ENCODE measurements at regions not wholly inside any gene's neighbourhood (a gene's known extent, or its start where the extent isn't known, plus 50 kb on each side); places are given as distances from the start of the nearest gene placed in this dataset.

DNA sequence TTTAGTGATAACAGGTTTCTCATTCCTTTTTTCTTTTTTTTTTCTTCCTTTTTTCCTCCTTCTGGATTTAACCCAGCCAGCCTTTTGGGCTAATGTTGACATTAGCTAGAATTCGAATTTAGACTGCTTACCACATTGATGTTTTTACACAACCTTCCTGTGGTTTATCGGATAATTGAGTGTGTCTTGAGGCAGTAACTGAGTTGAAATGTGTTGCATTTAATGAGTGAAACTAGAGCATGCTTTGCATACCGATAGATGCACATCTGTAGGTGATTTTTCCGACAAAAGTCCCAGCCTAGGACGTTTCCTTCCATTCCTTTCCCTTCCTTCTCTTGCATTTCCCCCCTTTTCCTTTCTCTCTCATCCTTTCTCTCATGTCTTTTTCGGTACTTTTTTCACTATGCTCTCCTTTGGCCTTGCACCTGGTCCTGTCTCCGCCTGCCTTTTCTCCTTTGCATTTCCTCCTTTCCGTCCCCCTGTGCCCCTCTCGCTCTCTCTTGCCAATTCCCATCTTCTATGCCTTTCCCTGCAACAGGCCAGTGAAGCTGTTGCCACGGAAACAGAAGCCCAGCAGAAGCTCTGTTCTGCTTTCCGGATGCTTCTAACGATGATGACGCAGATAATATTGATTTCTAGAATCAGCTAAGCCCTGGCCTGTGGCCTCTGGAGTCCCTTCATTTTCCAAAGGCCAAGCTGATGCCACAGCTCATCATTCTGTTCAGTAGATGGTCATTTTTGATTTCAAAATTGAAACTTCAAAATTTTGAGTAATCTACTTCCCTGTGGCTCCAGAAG lies 76.1 kb downstream of the SLC25A47 start:
- TF ChIP-seq, protein P1, sequence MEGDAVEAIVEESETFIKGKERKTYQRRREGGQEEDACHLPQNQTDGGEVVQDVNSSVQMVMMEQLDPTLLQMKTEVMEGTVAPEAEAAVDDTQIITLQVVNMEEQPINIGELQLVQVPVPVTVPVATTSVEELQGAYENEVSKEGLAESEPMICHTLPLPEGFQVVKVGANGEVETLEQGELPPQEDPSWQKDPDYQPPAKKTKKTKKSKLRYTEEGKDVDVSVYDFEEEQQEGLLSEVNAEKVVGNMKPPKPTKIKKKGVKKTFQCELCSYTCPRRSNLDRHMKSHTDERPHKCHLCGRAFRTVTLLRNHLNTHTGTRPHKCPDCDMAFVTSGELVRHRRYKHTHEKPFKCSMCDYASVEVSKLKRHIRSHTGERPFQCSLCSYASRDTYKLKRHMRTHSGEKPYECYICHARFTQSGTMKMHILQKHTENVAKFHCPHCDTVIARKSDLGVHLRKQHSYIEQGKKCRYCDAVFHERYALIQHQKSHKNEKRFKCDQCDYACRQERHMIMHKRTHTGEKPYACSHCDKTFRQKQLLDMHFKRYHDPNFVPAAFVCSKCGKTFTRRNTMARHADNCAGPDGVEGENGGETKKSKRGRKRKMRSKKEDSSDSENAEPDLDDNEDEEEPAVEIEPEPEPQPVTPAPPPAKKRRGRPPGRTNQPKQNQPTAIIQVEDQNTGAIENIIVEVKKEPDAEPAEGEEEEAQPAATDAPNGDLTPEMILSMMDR (IDR thresholded peaks at IDR 0.05) = no peak
- TF ChIP-seq POLR2AphosphoS5 (IDR thresholded peaks at IDR 0.05) (no peak), POLR2A (IDR thresholded peaks at IDR 0.05; ENCODE audit: low read depth) (no peak)
